ENCODE measurements at regions not wholly inside any gene's neighbourhood (a gene's known extent, or its start where the extent isn't known, plus 50 kb on each side); places are given as distances from the start of the nearest gene placed in this dataset.

DNA sequence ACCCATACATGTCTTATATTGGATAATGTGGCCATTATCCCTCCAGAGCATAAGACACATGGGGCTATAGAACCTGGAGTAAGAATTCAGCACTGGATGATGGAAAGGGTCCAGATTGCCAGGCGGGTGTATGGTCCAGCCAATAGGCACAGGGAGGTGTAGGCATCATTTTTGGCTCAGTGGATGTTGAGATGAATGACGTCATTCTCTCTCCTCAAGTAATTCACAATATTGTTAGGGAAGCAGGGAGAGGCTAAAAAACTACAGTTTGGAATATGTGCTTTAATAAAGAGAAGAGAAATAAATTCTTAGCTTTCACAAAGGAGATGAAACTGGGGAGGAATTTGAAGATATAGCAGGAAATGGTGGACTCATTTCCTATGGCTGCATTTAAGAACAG is 461.1 kb upstream of the GOT2 start:
- TF ChIP-seq, protein P1, sequence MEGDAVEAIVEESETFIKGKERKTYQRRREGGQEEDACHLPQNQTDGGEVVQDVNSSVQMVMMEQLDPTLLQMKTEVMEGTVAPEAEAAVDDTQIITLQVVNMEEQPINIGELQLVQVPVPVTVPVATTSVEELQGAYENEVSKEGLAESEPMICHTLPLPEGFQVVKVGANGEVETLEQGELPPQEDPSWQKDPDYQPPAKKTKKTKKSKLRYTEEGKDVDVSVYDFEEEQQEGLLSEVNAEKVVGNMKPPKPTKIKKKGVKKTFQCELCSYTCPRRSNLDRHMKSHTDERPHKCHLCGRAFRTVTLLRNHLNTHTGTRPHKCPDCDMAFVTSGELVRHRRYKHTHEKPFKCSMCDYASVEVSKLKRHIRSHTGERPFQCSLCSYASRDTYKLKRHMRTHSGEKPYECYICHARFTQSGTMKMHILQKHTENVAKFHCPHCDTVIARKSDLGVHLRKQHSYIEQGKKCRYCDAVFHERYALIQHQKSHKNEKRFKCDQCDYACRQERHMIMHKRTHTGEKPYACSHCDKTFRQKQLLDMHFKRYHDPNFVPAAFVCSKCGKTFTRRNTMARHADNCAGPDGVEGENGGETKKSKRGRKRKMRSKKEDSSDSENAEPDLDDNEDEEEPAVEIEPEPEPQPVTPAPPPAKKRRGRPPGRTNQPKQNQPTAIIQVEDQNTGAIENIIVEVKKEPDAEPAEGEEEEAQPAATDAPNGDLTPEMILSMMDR (conservative IDR thresholded peaks at IDR 0.05) = no peak
- no peak for TF ChIP-seq ZFX (IDR thresholded peaks at IDR 0.05)
